H9 (cell line): ENCODE measurements at regions not wholly inside any gene's neighbourhood (a gene's known extent, or its start where the extent isn't known, plus 50 kb on each side); places are given as distances from the start of the nearest gene placed in this dataset.

Experiments
- DNase-seq: peaks from one replicate; pipeline ENCODE4 v3.0.0-alpha.2; 2017
- H2AFZ ChIP-seq: one replicate; pipeline ENCODE4 v1.6.1; 2013; ENCODE audit warnings: mild to moderate bottlenecking, low read length, control low read depth, moderate library complexity
- H2AK5ac ChIP-seq: 2 replicates; pipeline ENCODE4 v1.6.1; 2013; ENCODE audit warnings: low read length, control low read depth, mixed read lengths; ENCODE audit not compliant: insufficient read length
- H2BK120ac ChIP-seq: one replicate; pipeline ENCODE4 v1.6.1; 2013; ENCODE audit warnings: low read depth, mild to moderate bottlenecking, low read length, control low read depth, inconsistent platforms; ENCODE audit not compliant: poor library complexity, severe bottlenecking
- H2BK12ac ChIP-seq: 2 replicates; pipeline ENCODE4 v1.6.1; 2013; ENCODE audit warnings: low read length, control low read depth, mixed read lengths, low read depth; ENCODE audit not compliant: insufficient read length
- H2BK15ac ChIP-seq: 2 replicates; pipeline ENCODE4 v1.6.1; 2013; ENCODE audit warnings: low read depth, low read length, control low read depth
- H2BK20ac ChIP-seq: one replicate; pipeline ENCODE4 v1.6.1; 2013; ENCODE audit warnings: low read depth, mild to moderate bottlenecking, low read length, control low read depth, inconsistent platforms; ENCODE audit not compliant: poor library complexity, severe bottlenecking
- H2BK5ac ChIP-seq: 2 replicates; pipeline ENCODE4 v1.6.1; 2013; ENCODE audit warnings: low read length, control low read depth, mixed read lengths; ENCODE audit not compliant: insufficient read length
- H3K14ac ChIP-seq: 2 replicates; pipeline ENCODE4 v1.6.1; 2013; ENCODE audit warnings: low read length, control low read depth; ENCODE audit not compliant: insufficient read depth
- H3K18ac ChIP-seq: 2 replicates; pipeline ENCODE4 v1.6.1; 2013; ENCODE audit warnings: low read depth, mild to moderate bottlenecking, mixed read lengths, low read length, control low read depth; ENCODE audit not compliant: insufficient read length
- H3K23ac ChIP-seq: 2 replicates; pipeline ENCODE4 v1.6.1; 2013; ENCODE audit warnings: low read length, control low read depth, mixed read lengths, low read depth; ENCODE audit not compliant: insufficient read length
- H3K23me2 ChIP-seq: 2 replicates; pipeline ENCODE4 v1.6.1; 2013; ENCODE audit warnings: low read depth, mild to moderate bottlenecking, mixed read lengths, low read length, control low read depth; ENCODE audit not compliant: insufficient read length, poor library complexity, severe bottlenecking
- H3K27ac ChIP-seq: 2 replicates; pipeline ENCODE4 v1.5.1; 2013; ENCODE audit warnings: low read length, control low read depth, mixed read lengths, low read depth; ENCODE audit not compliant: insufficient read length
- H3K27me3 ChIP-seq: 2 replicates; pipeline ENCODE4 v1.6.1; 2013; ENCODE audit warnings: low read length, control low read depth, inconsistent platforms; ENCODE audit not compliant: insufficient read depth
- H3K4ac ChIP-seq: 2 replicates; pipeline ENCODE4 v1.6.1; 2013; ENCODE audit warnings: low read depth, mild to moderate bottlenecking, control low read depth, inconsistent platforms, low read length, moderate library complexity
- H3K4me1 ChIP-seq: 2 replicates; pipeline ENCODE4 v1.6.1; 2013; ENCODE audit warnings: low read length, control low read depth, inconsistent platforms; ENCODE audit not compliant: insufficient read depth
- H3K4me2 ChIP-seq: 2 replicates; pipeline ENCODE4 v1.6.1; 2013; ENCODE audit warnings: low read length, control low read depth, mixed read lengths; ENCODE audit not compliant: insufficient read length, insufficient read depth
- H3K56ac ChIP-seq: 2 replicates; pipeline ENCODE4 v1.6.1; 2013; ENCODE audit warnings: low read depth, mild to moderate bottlenecking, mixed read lengths, low read length, control low read depth; ENCODE audit not compliant: insufficient read length
- H3K79me1 ChIP-seq: 2 replicates; pipeline ENCODE4 v1.6.1; 2013; ENCODE audit warnings: low read depth, mild to moderate bottlenecking, moderate library complexity, low read length, control low read depth, inconsistent platforms; ENCODE audit not compliant: insufficient read depth, poor library complexity, severe bottlenecking
- H3K79me2 ChIP-seq: 2 replicates; pipeline ENCODE4 v1.6.1; 2013; ENCODE audit warnings: low read length, control low read depth, inconsistent platforms; ENCODE audit not compliant: insufficient read depth
- H3K9ac ChIP-seq: 2 replicates; pipeline ENCODE4 v1.6.1; 2013; ENCODE audit warnings: low read length, control low read depth, mixed read lengths; ENCODE audit not compliant: insufficient read length; ENCODE audit errors: extremely low read depth
- H3K9me3 ChIP-seq: one replicate; pipeline ENCODE4 v1.6.1; 2013; ENCODE audit warnings: low read depth, low read length, inconsistent platforms; ENCODE audit not compliant: control insufficient read depth
- H3T11ph ChIP-seq: one replicate; pipeline ENCODE4 v1.6.1; 2013; ENCODE audit warnings: mild to moderate bottlenecking, low read length, control low read depth, inconsistent platforms
- H4K20me1 ChIP-seq: one replicate; pipeline ENCODE4 v1.6.1; 2013; ENCODE audit not compliant: control insufficient read depth, insufficient read length, insufficient read depth
- H4K5ac ChIP-seq: 2 replicates; pipeline ENCODE4 v1.6.1; 2013; ENCODE audit warnings: low read depth, mild to moderate bottlenecking, mixed read lengths, low read length, control low read depth; ENCODE audit not compliant: insufficient read length
- H4K8ac ChIP-seq: replicated peaks from 2 replicates; pipeline ENCODE4 v1.6.1; 2013; ENCODE audit warnings: low read length, control low read depth, mixed read lengths, low read depth; ENCODE audit not compliant: insufficient read length
- H4K91ac ChIP-seq: 2 replicates; pipeline ENCODE4 v1.6.1; 2013; ENCODE audit warnings: low read depth, mild to moderate bottlenecking, moderate library complexity, mixed read lengths, low read length, control low read depth; ENCODE audit not compliant: insufficient read length
- H3K27ac Mint-ChIP-seq, 3 experiments: 2 replicates in 2 of 3; 3 replicates in 1 of 3; pipeline ENCODE4 v1.8.0; 2020 to 2021; ENCODE audit warnings: mixed read lengths in 3 of 3, mild to moderate bottlenecking in 1 of 3, moderate library complexity in 1 of 3
- H3K27me3 Mint-ChIP-seq: 2 replicates; pipeline ENCODE4 v1.8.0; 2021; ENCODE audit warnings: low read depth, mild to moderate bottlenecking, moderate library complexity, mixed read lengths
- H3K36me3 Mint-ChIP-seq, 3 experiments: 2 replicates in 2 of 3; 3 replicates in 1 of 3; pipeline ENCODE4 v1.8.0; 2020 to 2021; ENCODE audit warnings: low read depth in 3 of 3, mixed read lengths in 3 of 3; ENCODE audit not compliant: insufficient read depth in 1 of 3
- H3K4me1 Mint-ChIP-seq, 2 experiments: 2 replicates each; pipeline ENCODE4 v1.8.0; 2020; ENCODE audit warnings: mixed read lengths in 2 of 2
- H3K4me3 Mint-ChIP-seq, 2 experiments: 2 replicates in 1 of 2; 3 replicates in 1 of 2; pipeline ENCODE4 v1.8.0; 2020 to 2021; ENCODE audit warnings: mild to moderate bottlenecking in 2 of 2, mixed read lengths in 2 of 2, moderate library complexity in 1 of 2
- H3K9me3 Mint-ChIP-seq, 2 experiments: 2 replicates in 1 of 2; 3 replicates in 1 of 2; pipeline ENCODE4 v1.8.0; 2020; ENCODE audit warnings: mild to moderate bottlenecking in 2 of 2, mixed read lengths in 2 of 2, moderate library complexity in 1 of 2
- whole genome bisulfite sequencing: extraction: QIAGEN DNeasy Blood & Tissue Kit; methylation state at CpG from one replicate; pipeline ENCODE4 v1.1.7; 2013; ENCODE audit warnings: missing lambda C conversion rate, low lambda C conversion rate, mixed read lengths; ENCODE audit not compliant: insufficient read length; ENCODE audit errors: extremely low coverage; 5-methylcytosine and 5-hydroxymethylcytosine counted together
- TF ChIP-seq, protein P1 (sequence below): fragments of 200-600 bp; sonication (generic); conservative IDR thresholded peaks from 3 replicates; pipeline ENCODE4 v1.8.0; 2021; ENCODE audit warnings: antibody characterized with exemption, mild to moderate bottlenecking

DNA sequence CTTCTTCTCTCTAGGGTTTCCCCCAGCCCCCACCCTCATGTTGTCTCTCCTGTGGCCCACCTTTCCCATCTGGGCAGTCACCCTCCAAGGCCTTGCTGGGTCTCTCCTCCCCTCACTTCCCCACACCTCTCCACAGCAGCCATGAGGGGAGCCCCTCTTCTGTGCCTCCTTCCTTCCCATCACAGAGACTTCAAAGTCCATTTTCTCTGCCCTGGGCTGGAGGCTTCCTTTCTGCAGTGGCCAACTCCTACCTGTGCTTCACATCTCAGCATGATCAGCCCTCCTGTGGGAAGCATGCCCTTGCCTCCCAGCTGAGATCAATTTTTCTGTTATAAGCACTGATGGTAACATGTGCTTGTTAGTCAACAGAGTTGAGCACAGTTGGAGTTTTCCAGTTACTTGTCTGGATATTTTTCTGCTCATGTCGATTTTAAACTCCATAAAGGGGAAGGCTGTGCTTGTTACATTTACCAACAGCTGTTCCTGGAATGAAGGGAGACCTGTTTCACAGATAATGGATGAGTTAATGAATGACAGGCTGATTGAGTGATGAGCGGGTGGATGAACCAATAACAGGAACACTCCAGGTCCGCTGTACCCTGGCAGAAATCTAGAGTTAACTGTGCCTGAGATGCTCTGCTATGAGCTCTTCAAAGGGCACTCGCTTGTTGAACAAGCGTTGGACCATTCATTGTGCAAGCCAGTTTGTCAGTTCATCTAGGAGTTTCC is 71.4 kb upstream of the PRSS58 start:
- no peak for DNase-seq
- H3K14ac ChIP-seq: no peak overlapping the region
- no peak overlapping the region for H3T11ph ChIP-seq
- H3K4me1 ChIP-seq: no peaks in the 10 kb centered on the region
- no peak overlapping the region for H3K23ac ChIP-seq
- TF ChIP-seq, protein P1, sequence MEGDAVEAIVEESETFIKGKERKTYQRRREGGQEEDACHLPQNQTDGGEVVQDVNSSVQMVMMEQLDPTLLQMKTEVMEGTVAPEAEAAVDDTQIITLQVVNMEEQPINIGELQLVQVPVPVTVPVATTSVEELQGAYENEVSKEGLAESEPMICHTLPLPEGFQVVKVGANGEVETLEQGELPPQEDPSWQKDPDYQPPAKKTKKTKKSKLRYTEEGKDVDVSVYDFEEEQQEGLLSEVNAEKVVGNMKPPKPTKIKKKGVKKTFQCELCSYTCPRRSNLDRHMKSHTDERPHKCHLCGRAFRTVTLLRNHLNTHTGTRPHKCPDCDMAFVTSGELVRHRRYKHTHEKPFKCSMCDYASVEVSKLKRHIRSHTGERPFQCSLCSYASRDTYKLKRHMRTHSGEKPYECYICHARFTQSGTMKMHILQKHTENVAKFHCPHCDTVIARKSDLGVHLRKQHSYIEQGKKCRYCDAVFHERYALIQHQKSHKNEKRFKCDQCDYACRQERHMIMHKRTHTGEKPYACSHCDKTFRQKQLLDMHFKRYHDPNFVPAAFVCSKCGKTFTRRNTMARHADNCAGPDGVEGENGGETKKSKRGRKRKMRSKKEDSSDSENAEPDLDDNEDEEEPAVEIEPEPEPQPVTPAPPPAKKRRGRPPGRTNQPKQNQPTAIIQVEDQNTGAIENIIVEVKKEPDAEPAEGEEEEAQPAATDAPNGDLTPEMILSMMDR: no peak
- H4K91ac ChIP-seq: no peak overlapping the region
- H3K27me3 ChIP-seq: no peaks in the 10 kb centered on the region
- H3K9ac ChIP-seq: no peak overlapping the region
- H3K56ac ChIP-seq: no peak overlapping the region
- H4K5ac ChIP-seq: no peak overlapping the region
- H3K4me2 ChIP-seq: no peak overlapping the region
- H2AFZ ChIP-seq: no peak overlapping the region
- Mint-ChIP-seq H3K27me3 (peaks cover 5% of the 10 kb centered on the region), H3K9me3 (no peaks in the 10 kb centered on the region), H3K27ac (no peak overlapping the region), H3K4me3 (no peak overlapping the region), H3K36me3 (no peaks in the 10 kb centered on the region), H3K4me1 (peaks cover 14 to 21% of the 10 kb centered on the region in 2 experiments)
- no peak overlapping the region for H2BK5ac ChIP-seq
- no peak overlapping the region for H2BK15ac ChIP-seq
- H3K79me1 ChIP-seq: no peaks in the 10 kb centered on the region
- H3K9me3 ChIP-seq: no peaks in the 10 kb centered on the region
- no peaks in the 10 kb centered on the region for H3K79me2 ChIP-seq
- no CpG with 5 or more reads among the region's 5 CpGs for WGBS
- no peak overlapping the region for H2BK120ac ChIP-seq
- no peaks in the 10 kb centered on the region for H3K23me2 ChIP-seq
- no peak overlapping the region for H3K27ac ChIP-seq
- H2AK5ac ChIP-seq: no peak overlapping the region
- H4K8ac ChIP-seq: no peak overlapping the region
- H2BK12ac ChIP-seq: no peak overlapping the region
- no peak overlapping the region for H3K18ac ChIP-seq
- H3K4ac ChIP-seq: no peak overlapping the region
- H2BK20ac ChIP-seq: no peak overlapping the region
- H4K20me1 ChIP-seq: no peaks in the 10 kb centered on the region
